Spleen (tissue), 7 donors: ENCODE measurements at regions not wholly inside any gene's neighbourhood (a gene's known extent, or its start where the extent isn't known, plus 50 kb on each side); places are given as distances from the start of the nearest gene placed in this dataset.

Source experiments
- POLR2A ChIP-seq, 3 donors: fragments of 450-650 bp; IDR thresholded peaks; one replicate each; pipeline ENCODE4 v1.5.1; 2017; ENCODE audit warnings: antibody characterized with exemption in 3 of 3, mild to moderate bottlenecking in 1 of 3
- POLR2AphosphoS5 ChIP-seq, 3 donors: sonication (generic); formaldehyde crosslinking; IDR thresholded peaks; one replicate each; pipeline ENCODE4 v1.5.1; 2017; ENCODE audit warnings: antibody characterized with exemption in 3 of 3
- TF ChIP-seq, protein P1 (sequence below), 11 experiments: fragments of 200-600 bp in 7 of 11; fragments of 450-650 bp in 4 of 11; sonication (generic) in 4 of 11; IDR thresholded peaks in 8 of 11; conservative IDR thresholded peaks in 3 of 11; 1 replicate in 7 of 11; 2 replicates in 4 of 11; pipeline versions ENCODE4 v1.4.0 to v1.8.0; 2016 to 2021; ENCODE audit warnings: antibody characterized with exemption in 11 of 11, inconsistent platforms in 4 of 11, mild to moderate bottlenecking in 1 of 11
- donor health status: DM: no; HTN: no; CAD: no; lungs with moderate emphysema.
- donor health status: DM: no; HTN: no; CAD: no.
- donor health status: DM: no; HTN: no; CAD: no.

DNA sequence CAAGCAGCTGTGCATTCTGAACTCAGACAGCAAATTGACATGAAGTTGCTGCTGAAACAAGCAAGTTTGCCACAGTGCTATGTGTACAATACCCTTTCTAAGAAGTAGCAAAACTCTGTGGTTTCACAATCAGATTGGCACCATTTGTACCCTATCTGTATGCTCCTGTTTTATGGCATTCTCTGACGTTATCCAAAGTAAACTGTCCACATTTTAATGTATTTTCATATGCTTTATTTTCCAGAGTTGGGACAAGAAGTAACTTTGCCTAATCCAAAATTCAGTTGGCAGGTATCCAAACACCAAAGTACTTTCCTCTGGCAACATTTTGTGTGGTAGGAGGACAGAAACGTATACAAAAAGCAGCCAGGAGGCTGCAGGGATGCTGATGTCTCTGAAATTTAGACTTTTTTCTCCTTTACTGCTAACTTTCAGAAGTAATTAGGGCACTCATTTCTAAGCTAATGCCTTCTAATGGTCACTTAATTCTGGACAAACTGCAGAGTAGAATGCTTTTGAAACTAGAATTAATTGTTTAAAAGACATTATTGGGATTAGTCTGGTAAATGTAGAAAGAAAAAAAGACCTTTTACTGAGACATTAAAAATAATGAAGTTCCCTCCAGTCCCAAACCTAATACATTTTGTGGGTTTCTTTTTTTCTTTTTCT is 414.7 kb upstream of the NRP1 start:
- TF ChIP-seq, protein P1, sequence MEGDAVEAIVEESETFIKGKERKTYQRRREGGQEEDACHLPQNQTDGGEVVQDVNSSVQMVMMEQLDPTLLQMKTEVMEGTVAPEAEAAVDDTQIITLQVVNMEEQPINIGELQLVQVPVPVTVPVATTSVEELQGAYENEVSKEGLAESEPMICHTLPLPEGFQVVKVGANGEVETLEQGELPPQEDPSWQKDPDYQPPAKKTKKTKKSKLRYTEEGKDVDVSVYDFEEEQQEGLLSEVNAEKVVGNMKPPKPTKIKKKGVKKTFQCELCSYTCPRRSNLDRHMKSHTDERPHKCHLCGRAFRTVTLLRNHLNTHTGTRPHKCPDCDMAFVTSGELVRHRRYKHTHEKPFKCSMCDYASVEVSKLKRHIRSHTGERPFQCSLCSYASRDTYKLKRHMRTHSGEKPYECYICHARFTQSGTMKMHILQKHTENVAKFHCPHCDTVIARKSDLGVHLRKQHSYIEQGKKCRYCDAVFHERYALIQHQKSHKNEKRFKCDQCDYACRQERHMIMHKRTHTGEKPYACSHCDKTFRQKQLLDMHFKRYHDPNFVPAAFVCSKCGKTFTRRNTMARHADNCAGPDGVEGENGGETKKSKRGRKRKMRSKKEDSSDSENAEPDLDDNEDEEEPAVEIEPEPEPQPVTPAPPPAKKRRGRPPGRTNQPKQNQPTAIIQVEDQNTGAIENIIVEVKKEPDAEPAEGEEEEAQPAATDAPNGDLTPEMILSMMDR (IDR thresholded peaks at IDR 0.05 in 8 of 11, conservative IDR thresholded peaks at IDR 0.05 in 3 of 11): no peak
- TF ChIP-seq POLR2A (IDR thresholded peaks at IDR 0.05): no peak
- TF ChIP-seq POLR2AphosphoS5 (IDR thresholded peaks at IDR 0.05): no peak
